NCI-H146 treated with DMSO at 0.1 percent for 48 hours (cell line): ENCODE measurements at regions not wholly inside any gene's neighbourhood (a gene's known extent, or its start where the extent isn't known, plus 50 kb on each side); places are given as distances from the start of the nearest gene placed in this dataset.

ENCODE experiments used
- DNase-seq: peaks from one replicate; lab custom pipeline; 2025; ENCODE audit not compliant: unreplicated experiment; lab: John Stamatoyannopoulos, UW

DNA sequence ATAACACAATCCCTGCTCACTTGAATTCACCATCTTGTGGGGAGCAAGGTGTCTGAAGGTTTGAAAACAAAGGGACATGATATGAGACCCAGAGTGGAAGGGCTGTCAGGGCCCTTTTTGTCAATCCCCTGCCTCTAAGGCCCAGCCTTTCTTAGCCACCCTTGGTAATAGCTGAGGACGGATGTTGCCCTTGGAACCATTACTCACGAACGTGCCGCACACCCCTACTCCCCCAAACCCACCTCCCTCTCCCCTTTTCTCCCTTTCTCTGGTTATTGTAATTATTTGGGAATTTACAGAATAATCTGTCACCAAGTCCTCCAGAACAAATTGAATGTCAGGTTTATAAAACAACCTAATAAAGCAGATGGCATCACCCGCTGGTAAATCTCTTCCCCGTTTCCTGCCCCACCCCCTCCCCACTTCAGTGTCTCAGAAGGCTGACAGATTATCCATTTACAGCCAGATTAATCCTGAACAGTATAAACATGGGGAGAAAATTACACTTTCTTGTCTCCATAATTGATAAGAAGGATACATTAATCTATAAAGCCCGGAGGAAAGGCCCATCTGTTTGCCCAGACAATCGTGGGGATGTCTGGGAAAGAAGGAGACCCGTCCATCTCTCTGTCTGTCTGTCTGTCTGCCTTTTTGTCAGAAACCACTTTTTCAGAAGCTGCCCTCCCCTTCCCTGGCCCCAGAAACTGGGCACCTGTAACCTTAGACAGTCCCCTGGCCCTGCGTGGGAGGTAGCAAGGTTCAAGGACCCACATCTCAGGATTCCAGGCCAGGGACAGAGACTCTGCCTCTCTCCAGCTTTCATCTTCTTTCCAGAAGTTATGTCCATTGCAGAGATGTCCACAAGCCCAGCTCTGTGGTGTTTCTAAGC lies 60.6 kb upstream of the CD34 start:
- DNase-seq, result no peak

DNA sequence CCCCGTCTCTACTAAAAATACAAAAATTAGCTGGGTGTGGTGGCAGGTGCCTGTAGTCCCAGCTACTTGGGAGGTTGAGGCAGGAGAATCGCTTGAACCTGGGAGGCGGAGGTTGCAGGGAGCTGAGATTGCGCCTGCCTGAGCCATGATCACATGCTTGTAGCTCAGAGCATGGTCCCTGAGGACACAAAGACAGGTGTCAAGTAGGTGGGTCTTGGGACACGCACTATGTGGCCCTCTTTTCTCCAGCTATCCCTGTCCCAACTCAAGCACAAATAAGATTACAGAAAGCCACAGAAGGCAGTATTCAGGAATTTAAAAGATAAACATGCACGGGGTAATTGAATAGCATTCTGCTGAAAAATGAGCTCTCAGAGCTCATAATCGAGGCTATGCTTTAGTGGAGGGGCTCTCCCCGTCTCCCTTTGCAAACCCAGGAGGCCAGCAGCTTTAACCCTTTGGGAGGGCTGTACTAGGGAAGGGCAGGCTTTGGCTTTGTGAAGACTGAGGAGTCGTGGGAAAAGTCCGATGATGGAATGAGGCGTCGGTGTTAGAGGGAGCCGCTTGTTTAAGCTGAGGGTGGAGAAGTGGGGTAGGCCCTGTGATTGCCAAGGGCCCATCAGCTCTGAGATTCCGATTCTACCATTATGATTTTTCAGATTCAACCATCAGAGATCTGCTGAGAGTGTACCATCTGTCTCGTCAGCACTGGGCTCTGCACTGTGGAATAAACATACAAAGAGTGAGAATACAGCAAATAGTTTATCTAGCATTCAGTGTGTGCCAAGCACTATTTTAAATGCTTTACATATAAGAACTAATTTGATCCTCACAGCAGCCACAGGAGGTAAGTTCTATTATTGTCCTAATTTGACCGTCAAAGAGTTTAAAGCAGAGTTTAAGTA lies 59.7 kb upstream of the CD34 start:
- no peak for DNase-seq

DNA sequence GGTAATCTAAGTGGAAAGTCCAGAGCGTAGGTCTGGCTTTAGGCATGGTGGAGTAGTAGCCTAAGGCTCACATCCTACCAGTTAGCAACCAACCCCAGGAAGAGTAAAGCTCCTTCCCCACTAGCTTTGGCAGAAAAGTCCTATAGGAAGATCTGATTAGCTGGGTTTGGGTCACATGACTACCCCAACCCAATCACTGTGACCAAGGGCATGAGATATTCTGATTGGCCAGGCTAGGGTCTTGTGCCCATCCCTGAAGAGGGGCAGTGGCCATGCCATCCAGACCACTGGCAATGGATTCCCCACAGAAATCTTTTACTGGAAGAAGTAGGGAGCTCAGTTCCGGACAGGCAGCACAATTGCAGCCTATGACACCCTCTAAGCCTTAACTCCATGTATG lies 58.6 kb upstream of the CD34 start:
- DNase-seq, result no peak

DNA sequence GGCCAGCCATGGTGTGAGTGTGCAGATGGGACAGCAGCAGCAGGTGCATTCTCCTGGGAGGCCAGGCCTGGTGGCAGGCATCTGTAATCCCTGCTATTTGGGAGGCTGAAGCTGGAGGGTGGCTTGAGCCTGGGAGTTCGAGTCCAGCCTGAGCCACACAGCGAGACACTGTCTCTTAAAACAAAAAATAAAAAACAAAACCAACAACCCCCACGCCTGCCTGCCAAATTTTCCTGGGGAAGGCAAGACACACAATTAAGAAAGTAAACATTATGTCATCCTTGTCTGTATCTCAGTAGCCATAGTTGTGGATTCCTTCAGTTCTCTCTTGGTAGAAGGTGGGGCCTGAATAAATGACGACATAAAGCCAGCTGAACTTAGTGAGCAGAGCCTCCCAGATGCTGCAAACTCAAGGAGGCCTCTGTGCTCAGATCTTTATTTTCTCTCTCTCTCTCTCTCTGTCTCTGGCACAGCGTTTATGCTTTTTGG lies 57.6 kb upstream of the CD34 start:
- no peak for DNase-seq

DNA sequence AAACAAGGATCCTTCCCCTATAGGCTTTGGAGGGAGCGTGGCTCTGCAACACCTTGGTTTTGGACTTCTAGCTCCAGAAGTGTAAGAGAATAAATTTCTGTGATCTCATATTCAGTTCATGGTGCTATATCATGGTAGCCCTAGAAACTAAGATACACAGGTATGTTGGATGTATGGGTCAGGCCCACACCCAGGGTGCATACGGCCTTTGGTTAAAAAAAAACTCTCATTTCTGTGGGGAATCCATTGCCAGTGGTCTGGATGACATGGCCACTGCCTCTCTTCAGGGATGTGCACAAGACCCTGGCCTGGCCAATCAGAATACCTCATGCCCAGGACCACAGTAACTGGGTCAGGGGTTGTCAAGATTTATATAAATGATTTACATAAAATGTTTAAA lies 56.8 kb upstream of the CD34 start:
- no peak for DNase-seq

DNA sequence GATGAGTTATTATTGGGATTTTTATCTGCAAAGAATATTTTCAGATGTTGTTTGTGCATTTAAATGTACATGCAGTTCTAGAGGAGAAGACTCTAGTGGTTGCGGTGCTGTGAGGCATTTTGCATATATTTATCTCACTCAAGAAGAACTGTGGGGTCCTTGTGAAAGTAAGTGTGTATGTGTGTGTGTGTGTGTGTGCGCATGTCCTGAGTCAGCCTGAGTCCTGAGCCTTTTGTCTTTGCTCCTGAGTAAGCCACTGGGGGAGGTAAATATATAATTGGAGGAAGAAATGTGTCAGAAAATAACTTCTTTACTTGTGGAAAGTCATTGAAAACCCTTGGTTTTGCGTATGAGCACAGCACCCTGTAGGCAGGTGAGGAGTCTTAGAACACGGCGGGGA lies 55.6 kb upstream of the CD34 start:
- no peak for DNase-seq

DNA sequence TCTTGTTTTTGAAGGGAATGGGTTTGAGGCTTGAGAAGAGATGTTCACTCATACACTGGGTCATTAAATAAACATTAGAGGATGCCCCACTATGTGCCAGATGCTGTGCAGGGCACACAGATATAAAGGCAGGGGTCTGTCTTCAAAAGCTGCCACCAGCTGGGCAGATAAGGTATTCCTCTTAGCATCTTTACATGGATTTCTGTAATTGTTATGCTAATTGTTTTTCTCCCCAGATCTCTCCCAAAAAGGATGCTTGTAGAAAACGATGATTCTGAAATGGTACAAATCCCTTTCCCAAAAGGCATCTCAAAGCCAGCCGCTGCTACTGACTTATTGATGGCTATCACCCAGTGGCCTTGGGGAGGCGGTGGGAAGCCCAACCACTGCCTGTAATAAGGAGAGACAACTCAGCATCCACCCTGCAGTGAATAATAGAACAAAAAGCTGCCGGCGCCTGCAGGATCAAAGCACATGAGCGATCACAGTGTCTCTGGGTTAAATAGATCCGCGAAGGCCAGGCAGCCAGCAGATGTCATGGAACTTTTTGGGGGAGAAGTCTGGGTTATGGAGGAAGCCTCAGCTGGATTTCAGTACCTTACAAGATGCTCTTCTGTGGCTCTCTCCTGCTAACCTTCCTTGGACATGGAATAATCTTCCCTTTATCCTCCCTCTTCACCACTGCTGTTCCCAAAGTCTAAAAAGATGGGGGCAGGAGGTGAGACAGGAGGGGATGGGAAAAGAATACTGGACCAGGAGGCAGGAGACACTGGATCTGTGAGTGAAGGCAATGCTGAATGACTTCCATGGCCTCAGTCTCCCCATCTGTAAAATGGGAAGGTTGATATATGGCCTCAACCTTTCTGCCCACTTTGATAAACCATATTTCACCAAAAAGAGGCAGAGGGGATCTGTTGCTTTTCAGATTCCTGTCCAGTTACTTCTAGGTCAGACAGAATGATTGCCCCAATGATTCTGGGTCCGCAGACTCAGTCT lies 54.8 kb upstream of the CD34 start:
- DNase-seq, result no peak

DNA sequence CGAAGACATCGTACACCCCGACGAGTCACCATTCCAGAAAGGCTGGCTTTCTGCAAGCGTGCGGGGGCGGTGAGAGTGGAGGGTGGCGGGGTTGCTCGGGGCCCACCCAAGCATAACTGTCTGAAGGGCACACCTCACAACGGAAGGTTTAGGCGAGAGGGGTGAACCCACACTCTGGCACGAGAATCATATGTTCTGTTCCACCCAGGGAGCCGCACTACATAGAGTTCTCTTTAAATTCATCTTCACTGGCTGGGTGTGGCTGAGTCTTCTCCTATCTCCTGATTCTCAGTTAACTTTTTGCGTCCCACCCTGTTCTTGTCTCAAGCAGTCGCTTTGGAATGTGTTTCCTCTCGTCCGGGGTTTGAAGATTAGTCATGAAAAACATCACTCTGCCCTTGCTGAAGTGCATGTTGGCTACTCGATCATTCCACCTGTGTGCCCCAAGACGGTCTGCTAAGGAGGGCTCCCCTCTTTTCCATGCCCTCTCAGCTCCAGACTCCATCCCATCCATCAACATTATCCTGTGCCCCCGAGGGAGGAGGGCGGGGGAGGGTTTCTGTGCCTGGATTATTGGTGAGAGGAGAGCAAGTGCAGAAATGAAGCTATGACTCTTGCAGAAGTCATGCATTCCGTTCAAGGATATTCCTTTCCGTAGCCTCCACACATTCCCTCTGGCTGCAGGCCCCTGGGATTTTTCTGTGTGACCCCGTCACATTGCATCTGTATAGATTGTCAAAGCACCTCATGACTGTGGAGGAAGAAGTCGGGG lies 53.5 kb upstream of the CD34 start:
- DNase-seq, result no peak

DNA sequence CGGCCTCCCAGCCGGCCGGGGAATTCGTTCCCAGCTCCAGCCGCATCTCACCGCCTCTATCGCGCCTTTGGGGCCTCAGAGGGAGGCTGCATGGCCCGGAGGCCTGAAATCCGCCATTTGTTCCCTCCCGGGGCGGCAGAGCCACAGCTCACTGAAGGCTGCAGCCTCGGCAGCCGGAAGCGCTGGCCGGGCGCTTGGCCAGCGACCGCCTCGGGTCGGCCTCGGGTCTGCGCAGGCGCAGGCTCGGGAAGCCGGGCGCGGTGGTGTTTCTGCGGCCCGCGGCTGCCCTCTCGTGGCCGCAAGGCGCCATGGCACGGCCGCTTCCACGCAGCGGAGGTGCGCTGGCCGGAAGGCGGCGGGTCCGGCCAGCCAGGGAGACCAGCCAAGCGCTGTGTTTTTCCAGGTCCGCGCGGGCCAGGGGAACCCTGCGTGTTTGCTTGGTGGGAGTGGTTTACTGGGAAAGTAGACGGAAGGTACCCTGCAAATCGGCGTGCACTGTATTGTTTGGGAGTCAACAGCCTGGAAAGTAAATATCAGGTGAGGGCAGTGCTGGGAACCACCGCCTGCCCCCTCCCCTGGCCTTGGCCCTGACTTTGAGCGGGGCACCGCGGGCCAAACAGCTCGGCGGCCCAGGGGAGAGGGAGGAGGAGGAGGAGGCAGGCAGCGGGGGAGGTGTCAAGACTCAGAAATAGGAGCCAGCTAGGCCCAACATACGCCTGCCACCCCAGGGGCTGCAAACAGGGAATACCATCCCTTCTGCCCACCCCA lies 52.7 kb upstream of the CD34 start:
- DNase-seq, result peak; percentile 54

DNA sequence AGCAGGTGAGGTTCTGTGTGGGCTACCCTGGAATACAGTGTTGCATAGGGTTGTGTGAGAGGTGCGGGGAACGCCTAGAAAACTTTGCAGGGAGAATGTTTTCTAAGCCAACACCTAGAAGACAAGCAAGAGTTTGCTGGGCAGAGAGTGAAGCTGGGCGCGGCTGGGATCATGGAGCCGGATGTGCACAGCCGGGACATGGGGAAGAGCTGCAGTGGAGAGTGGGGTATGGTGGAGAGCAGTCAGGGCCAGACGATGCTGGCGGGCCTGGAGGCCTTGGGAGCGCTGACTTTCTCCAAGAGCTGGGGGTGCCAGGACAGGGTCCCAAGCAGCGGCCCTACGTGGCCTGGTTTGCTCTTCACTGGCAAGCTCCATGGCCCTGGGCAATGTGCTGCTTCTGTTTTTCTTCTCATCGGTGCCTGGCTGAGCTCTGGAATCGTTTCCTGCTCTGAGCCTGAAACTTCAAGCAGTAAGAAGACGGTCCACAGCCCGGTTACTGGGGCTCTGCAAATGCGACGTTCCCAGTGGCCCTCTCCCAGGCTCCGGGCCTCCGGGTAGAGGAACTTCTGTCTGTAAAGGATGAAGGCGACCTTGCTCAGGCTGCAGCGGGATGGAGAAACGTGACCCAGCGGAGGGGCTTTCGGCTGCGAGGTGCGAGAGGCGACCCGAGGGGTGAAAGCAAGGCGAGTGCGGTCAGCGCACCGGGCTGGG lies 51.9 kb upstream of the CD34 start:
- no peak for DNase-seq
